Hematopoietic multipotent progenitor cell (in vitro differentiated cells): ENCODE measurements at regions not wholly inside any gene's neighbourhood (a gene's known extent, or its start where the extent isn't known, plus 50 kb on each side); places are given as distances from the start of the nearest gene placed in this dataset.

ENCODE experiments used
- DNase-seq, 3 donors: peaks; one replicate each; pipeline ENCODE4 v3.0.0-alpha.2; 2011 to 2015; ENCODE audit warnings: low read depth in 2 of 3, low spot score in 2 of 3

DNA sequence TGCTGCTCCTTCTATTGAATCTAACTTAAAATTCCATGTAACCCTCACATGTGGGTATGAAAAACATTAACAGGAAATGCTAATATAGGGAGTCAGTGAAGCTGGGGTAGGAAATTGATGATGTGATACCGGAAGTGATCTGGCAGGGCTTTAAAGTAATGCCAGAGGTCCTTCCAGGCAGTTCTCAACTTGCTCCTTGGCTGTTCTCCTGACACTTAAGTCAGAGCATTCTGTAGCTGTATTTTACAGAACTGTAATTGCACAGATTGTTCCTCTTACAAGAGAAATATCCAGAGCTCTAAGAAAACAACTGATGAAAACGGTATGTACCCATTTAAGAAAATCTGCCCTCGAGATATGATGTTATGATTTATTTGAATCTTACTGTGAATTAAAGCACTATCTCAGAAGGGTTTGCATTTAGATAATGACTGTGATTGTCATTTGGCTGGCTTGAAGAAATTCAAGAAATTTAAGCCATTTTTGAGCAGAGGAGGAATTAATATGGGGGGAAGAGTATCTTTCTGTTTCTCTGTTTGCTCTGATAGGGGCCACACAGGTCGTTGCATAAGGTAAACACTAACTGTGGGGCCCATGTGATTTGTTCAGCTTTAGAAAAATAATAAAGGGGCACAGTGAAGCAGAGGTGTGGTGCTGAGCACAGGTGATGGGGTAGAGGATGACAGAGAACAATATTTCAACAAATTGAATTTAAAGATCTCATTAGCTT is 88.4 kb downstream of the BBS10 start:
- DNase-seq, result no peak

DNA sequence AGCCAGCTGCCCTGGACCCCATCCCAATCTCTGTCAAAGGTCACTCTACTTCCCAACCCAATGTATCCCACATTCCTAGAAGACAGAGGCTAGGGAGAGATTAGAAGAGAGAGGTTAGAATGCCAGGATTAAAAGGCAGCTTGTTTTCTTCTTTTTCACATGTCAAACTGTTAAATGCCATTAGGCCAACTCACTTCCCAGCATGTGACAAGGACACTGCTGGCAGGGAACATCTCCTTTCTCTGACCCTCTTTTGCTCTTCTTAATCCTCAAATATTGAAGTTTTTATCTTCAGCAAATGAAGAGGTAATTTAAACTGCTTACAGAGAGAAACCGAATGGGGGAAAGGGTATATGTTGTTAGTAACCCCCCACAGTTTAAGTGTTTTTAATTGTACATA is 89.1 kb downstream of the BBS10 start:
- DNase-seq, result no peak

DNA sequence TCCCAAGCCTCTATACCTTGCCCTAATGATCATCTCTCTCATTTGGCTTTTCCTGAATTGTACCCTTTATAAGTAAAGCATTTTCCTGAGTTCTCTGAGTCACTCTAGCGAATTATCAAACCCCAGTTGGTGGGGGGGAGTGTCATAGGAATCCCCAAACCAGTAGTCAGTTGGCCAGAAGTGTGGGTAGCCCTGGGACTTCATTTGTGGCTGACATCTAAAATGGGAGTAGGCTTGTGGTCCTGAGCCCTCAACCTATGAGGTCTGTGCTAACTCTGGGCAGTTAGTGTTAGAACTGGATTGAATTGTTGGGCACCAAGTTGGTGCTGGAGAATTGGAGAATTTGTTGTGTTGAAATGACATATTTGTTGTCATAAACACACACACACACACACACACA is 91.3 kb downstream of the BBS10 start:
- DNase-seq, result no peak

DNA sequence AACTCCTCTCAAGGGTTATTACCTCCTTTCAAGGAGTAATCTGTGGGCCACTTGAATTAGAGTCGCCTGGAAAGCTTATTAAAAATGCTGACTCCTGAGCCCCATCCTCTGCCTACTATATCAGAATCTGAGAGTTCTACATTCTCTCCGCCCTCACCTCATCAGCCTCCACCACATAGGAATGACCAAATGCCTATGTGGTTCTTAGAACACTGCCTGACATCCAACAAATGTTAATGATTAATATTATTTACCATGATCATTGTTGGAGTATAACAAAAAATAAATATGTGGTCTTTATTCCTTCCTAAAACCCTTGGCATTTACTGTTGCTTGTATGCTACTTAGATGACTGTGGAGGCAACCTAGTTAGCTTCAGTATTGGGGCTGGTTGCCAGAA is 91.9 kb downstream of the BBS10 start:
- DNase-seq, result no peak

DNA sequence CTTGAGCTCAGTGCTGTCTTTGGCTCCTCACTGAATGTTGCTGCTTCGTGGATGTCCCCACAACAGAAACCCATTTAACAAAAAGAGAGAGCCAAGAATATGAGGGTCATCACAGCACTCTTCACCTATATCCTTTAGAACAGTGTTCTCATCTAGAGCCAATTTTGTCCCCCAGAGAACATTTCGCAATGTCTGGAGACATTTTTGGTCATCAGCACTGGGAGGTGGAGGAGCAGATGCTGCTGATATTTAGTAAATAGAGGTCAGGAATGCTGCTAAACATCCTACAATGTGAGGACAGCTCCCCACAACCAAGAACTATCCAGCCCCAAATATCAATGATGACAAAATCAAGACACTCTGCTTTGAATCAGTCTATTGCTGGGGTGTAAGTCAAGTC is 92.5 kb downstream of the BBS10 start:
- DNase-seq, result no peak

DNA sequence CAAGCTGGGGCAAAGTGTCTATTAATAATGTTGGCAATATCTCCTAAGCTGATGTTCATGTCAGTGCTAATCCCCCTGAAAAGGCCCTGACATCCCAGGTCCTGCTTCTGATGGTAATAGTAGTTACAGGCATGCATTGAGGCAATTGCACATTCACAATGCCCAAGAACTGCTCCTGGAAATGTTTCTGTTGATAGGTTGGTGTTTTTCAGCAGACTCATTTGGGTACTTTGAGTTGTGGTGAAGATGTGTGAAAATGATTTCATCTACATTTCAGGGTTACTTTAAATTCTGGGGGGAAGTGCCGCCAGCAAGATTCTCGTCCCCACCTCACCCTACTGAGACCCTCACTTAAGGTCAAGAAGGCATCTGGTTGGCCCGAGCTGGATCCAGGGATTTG is 92.9 kb downstream of the BBS10 start:
- no peak for DNase-seq

DNA sequence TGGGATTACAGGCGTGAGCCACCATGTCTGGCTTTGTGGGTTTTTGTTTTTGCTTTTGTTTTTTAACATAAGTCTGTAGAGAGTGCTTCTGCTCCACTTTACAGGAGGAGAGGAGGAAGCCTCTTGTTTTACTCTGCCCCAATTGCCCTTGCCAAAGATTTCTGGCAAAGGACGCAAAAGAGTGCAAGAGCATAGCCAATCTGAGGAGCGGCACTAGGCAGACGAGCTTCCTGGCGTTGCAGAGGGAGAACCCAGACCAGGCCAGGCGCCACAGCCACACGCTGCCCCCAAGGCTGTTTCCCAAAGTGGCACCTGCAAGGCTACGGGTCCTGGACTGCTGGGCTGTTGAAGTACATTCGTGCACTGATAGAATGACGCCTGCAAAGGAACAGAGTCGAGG is 96.2 kb downstream of the BBS10 start:
- no peak for DNase-seq

DNA sequence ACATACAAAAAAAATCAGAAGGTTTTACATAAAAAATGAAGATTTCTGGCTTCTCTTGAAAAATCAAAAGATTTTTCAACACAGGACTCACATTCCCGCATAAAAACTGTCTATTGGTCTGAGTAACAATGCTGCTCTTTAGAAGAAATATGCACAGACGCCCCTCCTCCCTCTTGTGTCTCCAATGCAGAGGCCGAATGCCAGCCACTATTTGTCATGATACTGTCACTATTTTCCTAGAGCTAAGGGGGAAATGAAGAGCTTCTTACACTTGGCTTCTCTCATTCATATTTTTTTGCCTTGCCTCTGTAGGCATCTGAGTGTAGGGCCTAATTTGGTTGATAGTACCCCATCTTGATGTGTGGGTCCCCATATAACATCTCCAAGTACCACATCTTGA is 98.0 kb downstream of the BBS10 start:
- DNase-seq, result no peak

DNA sequence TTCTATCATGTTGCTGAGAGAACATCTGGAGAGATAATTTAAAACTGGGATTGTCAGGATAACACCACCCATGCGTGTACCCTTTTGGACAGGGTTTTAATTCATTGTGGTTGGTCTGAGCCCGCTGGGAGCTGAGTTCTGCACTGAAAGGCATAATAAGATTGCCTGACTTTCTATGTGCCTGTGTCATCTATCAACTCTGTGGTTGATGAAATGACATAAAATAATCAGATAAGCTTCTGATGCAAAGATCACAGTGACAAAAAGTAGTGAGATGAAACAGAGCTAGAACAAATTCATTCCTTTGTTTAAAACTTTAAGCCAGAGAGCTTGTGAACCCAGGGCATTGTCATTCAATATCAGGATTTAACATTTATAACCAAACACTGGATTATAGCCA is 98.7 kb downstream of the BBS10 start:
- DNase-seq, result no peak

DNA sequence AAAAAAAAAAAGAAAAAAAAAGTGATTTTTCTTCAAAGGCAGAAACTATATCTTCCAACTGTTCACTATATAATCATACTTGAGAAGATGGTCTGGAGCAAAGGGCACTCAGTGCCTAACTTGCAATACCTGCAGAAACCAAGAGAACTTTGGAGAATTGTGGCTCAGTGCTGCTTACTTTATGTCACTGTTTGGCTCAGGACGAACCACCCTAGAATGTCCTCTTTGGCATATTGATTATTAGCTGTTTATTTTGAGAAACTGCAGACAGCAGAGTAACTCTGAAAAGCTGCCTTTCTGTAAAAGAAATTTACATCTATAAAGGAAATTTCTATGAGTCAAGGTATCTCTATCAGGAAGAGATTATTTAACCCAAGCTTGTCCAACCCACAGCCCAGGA is 100.2 kb downstream of the BBS10 start:
- no peak for DNase-seq

DNA sequence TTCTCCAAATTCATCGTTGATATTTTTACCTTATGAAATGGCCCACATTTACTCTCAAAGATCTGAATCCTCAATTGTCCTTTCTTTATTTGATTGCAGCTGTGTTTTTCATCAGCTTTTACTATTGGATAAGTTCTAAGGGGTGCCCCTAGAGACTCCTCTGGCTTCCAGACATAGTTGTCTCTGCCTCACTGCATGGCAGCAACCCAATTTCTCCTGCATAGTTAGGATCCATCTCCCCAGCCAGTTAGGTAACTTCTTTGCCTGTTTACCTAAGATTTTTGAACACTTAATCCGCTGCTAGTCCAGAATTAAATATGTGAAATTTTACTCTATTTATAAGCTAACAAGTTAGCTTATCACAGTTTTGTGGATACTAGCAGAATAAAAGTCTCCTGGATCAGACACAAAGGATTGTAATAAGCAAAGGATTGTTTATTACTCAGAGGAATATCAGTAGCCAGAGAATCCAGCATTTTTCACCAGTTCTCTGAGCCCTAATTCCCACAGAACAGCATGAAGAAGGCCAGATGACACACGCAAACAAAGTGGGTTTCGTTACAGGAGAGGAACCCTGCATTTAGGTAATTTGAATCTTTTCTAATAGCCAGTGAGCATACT is 101.1 kb downstream of the BBS10 start:
- no peak for DNase-seq

DNA sequence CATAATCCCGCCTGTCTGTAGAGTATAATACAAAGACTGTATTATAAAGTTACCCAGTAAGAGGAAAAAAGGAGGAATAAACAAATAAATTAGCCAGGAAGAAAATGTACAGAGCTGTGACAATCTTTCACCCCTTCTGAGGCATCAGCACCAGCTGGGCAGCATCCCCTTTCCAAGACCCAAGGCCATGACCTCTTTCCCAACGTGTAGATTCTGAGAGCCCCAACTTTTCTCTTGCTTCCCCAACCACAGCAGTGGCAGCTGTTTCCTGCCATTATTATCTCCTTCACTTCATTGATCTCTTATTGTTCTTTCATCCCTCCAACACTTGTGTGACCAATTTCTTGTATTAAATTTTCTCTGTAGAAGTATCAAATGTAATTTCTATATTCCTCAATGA is 101.6 kb downstream of the BBS10 start:
- no peak for DNase-seq

DNA sequence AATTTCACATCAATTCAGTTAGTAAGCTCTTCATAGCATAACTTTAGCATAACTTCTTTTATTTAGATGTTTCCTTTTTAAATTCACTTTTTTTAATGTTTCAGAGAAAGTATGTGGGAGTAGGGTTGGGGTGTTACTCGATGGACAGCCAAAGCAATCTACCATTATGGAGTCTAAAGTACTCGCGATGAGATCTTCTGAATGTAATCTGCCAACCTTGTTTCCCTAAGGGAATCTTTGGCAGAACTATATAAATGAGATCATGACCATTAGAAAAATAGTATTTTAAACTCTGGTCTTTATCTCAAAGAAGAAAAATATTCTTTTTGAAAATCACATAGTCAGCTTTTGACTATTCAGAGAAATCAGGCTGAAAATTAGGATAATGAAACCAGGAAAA is 103.9 kb downstream of the BBS10 start:
- DNase-seq, result no peak

DNA sequence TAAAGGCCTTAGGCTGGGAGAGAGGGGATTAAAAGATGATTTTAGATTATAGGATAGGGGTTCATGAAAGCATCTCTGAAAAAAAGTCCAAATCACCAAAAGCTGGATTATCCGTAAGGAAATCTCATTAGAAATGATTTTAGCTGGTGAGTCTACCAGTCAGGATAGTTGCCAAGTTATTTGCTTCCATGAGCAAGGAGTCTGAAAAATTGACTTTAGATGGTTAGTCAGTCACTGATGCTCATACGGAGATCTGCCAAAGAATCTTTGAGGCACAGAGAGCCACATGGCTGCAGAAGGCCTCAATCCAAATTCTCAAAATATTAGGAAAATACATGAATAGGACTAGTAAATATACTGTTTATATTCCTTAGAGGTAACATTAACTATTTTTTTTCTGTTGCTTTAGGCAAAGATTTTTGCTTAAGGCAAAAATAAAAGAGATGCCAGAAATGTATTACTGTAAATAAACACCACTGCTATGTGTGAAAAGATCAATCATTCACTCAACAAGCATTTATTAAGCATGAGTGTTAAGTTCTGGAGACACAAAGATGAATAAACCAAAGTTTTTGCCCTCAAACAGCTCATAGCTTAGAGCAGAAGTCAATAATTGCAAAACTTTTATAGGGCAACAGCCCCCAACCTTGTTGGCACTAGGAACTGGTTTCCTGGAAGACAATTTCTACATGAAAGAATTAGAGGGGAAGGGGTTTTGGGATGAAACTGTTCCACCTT is 105.2 kb downstream of the BBS10 start:
- no peak for DNase-seq

DNA sequence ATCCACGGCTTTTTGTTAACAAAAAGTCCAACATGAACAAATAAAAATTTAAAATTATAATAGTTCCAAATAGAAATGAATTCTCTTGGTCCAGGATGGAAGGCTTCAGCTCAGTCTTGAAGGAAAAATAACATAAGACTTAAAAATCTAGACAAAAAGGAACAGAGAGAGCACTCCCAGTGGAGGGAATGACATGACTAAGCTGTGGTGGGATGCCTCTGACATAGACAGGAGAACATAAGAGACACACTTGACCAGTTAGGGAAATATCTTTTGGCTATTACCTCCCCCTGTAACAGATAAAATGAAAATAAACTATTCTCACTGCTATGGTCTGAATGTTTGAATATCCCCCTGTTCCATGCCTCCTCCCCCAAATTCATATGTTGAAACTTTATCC is 106.8 kb downstream of the BBS10 start:
- DNase-seq, result no peak

DNA sequence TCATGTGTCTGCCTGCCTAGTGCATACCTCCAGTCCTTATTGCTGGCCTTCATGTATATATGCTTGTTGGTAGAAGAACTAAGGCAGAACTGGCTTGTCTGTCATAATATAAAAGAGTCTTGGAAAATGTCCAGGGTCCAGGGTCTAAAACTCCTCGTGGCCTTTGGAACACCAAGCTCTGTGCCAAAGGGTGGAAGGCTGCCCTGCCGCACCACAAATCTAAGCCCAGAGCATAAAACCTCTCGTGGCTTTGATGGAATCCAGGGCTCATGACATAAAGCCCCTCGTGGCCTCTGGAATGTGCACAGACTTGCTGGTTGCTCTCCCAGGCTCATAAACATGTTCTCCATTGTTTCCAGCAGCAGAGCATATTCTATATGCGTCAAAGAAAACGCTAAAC is 107.9 kb downstream of the BBS10 start:
- DNase-seq, result no peak

DNA sequence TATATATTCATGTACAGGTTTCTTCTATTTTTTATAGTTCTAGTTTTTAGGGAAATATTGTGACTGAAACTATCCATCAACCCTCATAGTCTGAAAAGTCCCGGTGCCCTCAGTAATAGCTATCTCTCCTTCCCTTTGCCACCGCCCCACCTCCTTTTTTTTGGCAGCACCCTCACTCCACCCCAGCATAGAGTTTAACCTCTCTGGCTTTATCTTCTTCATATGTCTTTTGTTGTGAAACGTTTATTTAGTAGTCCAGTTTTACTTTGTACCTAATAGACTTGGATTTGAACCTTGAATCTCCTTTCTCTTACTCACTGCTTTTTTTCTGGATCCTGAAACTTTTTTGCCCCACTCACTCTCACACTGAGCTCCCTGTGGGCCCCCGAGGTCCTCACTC is 109.5 kb downstream of the BBS10 start:
- no peak for DNase-seq

DNA sequence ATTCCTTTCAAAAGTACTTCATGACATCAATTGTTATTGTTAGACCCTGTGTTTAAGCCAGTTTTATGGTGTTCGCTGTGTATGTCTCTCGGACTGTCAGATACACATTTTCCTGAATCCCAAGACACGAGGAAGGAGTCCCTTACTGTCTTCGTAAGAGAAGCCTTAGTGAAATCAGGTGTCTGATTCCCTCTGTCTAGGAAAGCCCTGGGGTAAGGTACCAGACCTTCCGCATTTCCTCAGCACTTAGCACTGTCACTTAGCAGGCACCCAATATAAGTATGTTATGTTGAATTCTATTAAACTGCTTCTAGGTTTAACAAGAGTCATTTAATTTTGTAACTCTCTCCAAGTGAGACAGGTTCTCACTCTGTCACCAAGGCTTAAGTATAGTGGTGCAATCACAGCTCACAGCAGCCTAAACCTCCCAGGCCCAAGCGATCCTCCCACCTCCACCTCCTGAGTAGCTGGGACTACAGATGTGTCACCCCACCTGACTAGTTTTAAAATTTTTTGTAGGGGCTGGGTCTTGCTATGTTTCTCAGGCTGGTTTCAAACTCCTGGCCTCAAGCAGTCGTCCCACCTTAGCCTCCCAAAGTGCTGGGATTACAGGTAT is 111.0 kb downstream of the BBS10 start:
- no peak for DNase-seq

DNA sequence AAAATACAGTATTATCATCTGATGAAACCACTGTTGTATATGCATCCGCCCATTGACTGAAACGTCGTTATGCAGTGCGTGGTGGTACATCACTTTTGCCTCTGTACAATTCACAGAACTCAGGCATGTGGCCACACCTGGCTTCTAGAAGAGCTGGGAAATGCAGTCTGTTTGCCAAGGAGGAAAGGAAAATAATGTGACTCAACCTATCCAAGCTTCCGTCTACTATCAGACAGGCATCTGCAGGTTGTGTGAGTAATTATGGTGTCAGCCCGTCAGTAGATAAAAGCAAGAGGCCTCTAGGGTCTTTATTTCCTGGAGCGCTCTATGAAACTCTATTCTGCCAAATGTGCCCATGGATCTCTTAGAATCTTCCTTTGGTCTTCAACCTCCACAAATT is 111.6 kb downstream of the BBS10 start:
- no peak for DNase-seq

DNA sequence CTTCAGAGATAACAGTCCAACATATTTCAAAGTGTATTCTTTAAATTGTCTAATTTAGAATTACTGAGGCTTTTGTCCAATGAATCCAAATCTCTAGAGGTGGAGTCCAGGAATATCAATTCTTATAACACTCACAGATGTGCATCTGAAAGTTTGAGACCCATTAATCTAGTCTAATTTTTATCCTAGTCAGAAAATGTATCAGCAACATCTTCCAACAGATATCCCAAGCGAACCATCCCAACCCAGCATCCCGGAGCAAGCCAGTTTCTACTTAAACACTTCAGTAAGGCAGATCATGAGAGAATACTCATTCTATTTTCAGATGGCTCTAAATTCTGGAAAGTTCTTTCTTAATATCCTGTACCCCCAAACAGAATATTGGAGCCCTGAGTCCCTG is 113.5 kb downstream of the BBS10 start:
- DNase-seq, result no peak

DNA sequence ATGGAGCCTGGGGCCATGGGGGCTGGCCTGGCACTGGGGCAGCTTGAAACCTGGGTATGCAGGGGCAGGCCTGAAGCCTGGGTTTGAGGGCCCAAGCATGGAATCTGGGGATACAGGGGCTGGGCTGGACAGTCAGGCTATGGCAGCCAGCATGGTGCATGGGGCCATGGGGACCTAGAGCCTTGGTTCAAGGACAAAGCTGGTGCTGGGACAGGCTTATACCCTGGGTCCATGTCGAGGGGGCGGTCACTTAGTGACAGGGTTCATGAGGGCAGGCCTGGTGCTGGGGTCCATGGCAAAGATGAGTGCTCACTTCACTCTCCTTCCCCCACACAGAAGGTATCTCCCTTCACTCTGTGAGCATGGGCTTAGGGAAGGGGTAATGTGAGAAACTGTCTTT is 116.2 kb downstream of the BBS10 start:
- DNase-seq, result no peak

DNA sequence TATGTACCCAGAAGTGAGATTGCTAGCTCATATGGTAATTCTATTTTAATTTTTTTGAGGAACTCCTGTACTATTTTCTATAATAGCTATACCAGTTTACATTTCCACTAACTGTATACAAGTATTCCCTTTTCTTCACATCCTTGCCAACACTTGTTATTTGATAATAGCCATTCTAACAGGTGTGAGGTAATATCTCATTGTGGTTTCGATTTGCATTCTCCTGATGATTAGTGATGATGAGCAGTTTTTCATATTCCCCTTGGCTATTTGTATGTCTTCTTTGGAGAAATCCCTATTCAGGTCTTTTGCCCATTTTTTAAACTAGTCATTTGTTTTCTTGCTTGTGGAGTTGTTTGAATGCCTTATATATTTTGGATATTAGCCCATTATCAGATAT is 121.3 kb downstream of the BBS10 start:
- no peak for DNase-seq
